SIG-M5 treated with dmso at 0.1 percent for 504 hours (cell line): ENCODE measurements at regions not wholly inside any gene's neighbourhood (a gene's known extent, or its start where the extent isn't known, plus 50 kb on each side); places are given as distances from the start of the nearest gene placed in this dataset.

ENCODE experiments used
- DNase-seq: peaks from one replicate; lab custom pipeline; 2025; ENCODE audit not compliant: unreplicated experiment; lab: John Stamatoyannopoulos, UW

GRCh38 chrX:13906093-13906492, 89.2 kb upstream of the GPM6B start:
- DNase-seq: no peak

GRCh38 chrX:13903405-13903804, 86.5 kb upstream of the GPM6B start:
- DNase-seq: no peak

GRCh38 chrX:13902406-13902805, 85.5 kb upstream of the GPM6B start:
- no peak for DNase-seq

- DNase-seq: no peak
Observed at GRCh38 chrX:13901354-13901753, 84.5 kb upstream of the GPM6B start.

GRCh38 chrX:13900351-13900750, 83.5 kb upstream of the GPM6B start:
- no peak for DNase-seq

GRCh38 chrX:13899607-13900006, 82.7 kb upstream of the GPM6B start:
- DNase-seq: no peak

- DNase-seq: no peak
Observed at GRCh38 chrX:13898603-13899002, 81.7 kb upstream of the GPM6B start.

- no peak for DNase-seq
Observed at GRCh38 chrX:13898083-13898482, 81.2 kb upstream of the GPM6B start.

GRCh38 chrX:13897566-13897965, 80.7 kb upstream of the GPM6B start:
- DNase-seq: no peak

GRCh38 chrX:13894888-13895565, 78.1 kb upstream of the GPM6B start:
- DNase-seq: no peak

- no peak for DNase-seq
Observed at GRCh38 chrX:13893826-13894225, 76.9 kb upstream of the GPM6B start.

- DNase-seq: no peak
Observed at GRCh38 chrX:13892856-13893255, 76.0 kb upstream of the GPM6B start.

GRCh38 chrX:13891377-13892140, 74.7 kb upstream of the GPM6B start:
- DNase-seq: no peak

GRCh38 chrX:13890806-13891205, 73.9 kb upstream of the GPM6B start:
- no peak for DNase-seq

- no peak for DNase-seq
Observed at GRCh38 chrX:13888284-13888683, 71.4 kb upstream of the GPM6B start.

- no peak for DNase-seq
Observed at GRCh38 chrX:13885591-13885990, 68.7 kb upstream of the GPM6B start.

GRCh38 chrX:13876652-13877051, 59.8 kb upstream of the GPM6B start:
- DNase-seq: no peak

- DNase-seq: no peak
Observed at GRCh38 chrX:13875572-13875971, 58.7 kb upstream of the GPM6B start.

GRCh38 chrX:13868591-13868990, 51.7 kb upstream of the GPM6B start:
- DNase-seq: no peak
